H9 (cell line): ENCODE measurements at regions not wholly inside any gene's neighbourhood (a gene's known extent, or its start where the extent isn't known, plus 50 kb on each side); places are given as distances from the start of the nearest gene placed in this dataset.

Experiments
- DNase-seq: peaks from one replicate; pipeline ENCODE4 v3.0.0-alpha.2; 2017
- H2AFZ ChIP-seq: one replicate; pipeline ENCODE4 v1.6.1; 2013; ENCODE audit warnings: mild to moderate bottlenecking, low read length, control low read depth, moderate library complexity
- H2AK5ac ChIP-seq: 2 replicates; pipeline ENCODE4 v1.6.1; 2013; ENCODE audit warnings: low read length, control low read depth, mixed read lengths; ENCODE audit not compliant: insufficient read length
- H2BK120ac ChIP-seq: one replicate; pipeline ENCODE4 v1.6.1; 2013; ENCODE audit warnings: low read depth, mild to moderate bottlenecking, low read length, control low read depth, inconsistent platforms; ENCODE audit not compliant: poor library complexity, severe bottlenecking
- H2BK12ac ChIP-seq: 2 replicates; pipeline ENCODE4 v1.6.1; 2013; ENCODE audit warnings: low read length, control low read depth, mixed read lengths, low read depth; ENCODE audit not compliant: insufficient read length
- H2BK15ac ChIP-seq: 2 replicates; pipeline ENCODE4 v1.6.1; 2013; ENCODE audit warnings: low read depth, low read length, control low read depth
- H2BK20ac ChIP-seq: one replicate; pipeline ENCODE4 v1.6.1; 2013; ENCODE audit warnings: low read depth, mild to moderate bottlenecking, low read length, control low read depth, inconsistent platforms; ENCODE audit not compliant: poor library complexity, severe bottlenecking
- H2BK5ac ChIP-seq: 2 replicates; pipeline ENCODE4 v1.6.1; 2013; ENCODE audit warnings: low read length, control low read depth, mixed read lengths; ENCODE audit not compliant: insufficient read length
- H3K14ac ChIP-seq: 2 replicates; pipeline ENCODE4 v1.6.1; 2013; ENCODE audit warnings: low read length, control low read depth; ENCODE audit not compliant: insufficient read depth
- H3K18ac ChIP-seq: 2 replicates; pipeline ENCODE4 v1.6.1; 2013; ENCODE audit warnings: low read depth, mild to moderate bottlenecking, mixed read lengths, low read length, control low read depth; ENCODE audit not compliant: insufficient read length
- H3K23ac ChIP-seq: 2 replicates; pipeline ENCODE4 v1.6.1; 2013; ENCODE audit warnings: low read length, control low read depth, mixed read lengths, low read depth; ENCODE audit not compliant: insufficient read length
- H3K23me2 ChIP-seq: 2 replicates; pipeline ENCODE4 v1.6.1; 2013; ENCODE audit warnings: low read depth, mild to moderate bottlenecking, mixed read lengths, low read length, control low read depth; ENCODE audit not compliant: insufficient read length, poor library complexity, severe bottlenecking
- H3K27ac ChIP-seq: 2 replicates; pipeline ENCODE4 v1.5.1; 2013; ENCODE audit warnings: low read length, control low read depth, mixed read lengths, low read depth; ENCODE audit not compliant: insufficient read length
- H3K27me3 ChIP-seq: 2 replicates; pipeline ENCODE4 v1.6.1; 2013; ENCODE audit warnings: low read length, control low read depth, inconsistent platforms; ENCODE audit not compliant: insufficient read depth
- H3K4ac ChIP-seq: 2 replicates; pipeline ENCODE4 v1.6.1; 2013; ENCODE audit warnings: low read depth, mild to moderate bottlenecking, control low read depth, inconsistent platforms, low read length, moderate library complexity
- H3K4me1 ChIP-seq: 2 replicates; pipeline ENCODE4 v1.6.1; 2013; ENCODE audit warnings: low read length, control low read depth, inconsistent platforms; ENCODE audit not compliant: insufficient read depth
- H3K4me2 ChIP-seq: 2 replicates; pipeline ENCODE4 v1.6.1; 2013; ENCODE audit warnings: low read length, control low read depth, mixed read lengths; ENCODE audit not compliant: insufficient read length, insufficient read depth
- H3K56ac ChIP-seq: 2 replicates; pipeline ENCODE4 v1.6.1; 2013; ENCODE audit warnings: low read depth, mild to moderate bottlenecking, mixed read lengths, low read length, control low read depth; ENCODE audit not compliant: insufficient read length
- H3K79me1 ChIP-seq: 2 replicates; pipeline ENCODE4 v1.6.1; 2013; ENCODE audit warnings: low read depth, mild to moderate bottlenecking, moderate library complexity, low read length, control low read depth, inconsistent platforms; ENCODE audit not compliant: insufficient read depth, poor library complexity, severe bottlenecking
- H3K79me2 ChIP-seq: 2 replicates; pipeline ENCODE4 v1.6.1; 2013; ENCODE audit warnings: low read length, control low read depth, inconsistent platforms; ENCODE audit not compliant: insufficient read depth
- H3K9ac ChIP-seq: 2 replicates; pipeline ENCODE4 v1.6.1; 2013; ENCODE audit warnings: low read length, control low read depth, mixed read lengths; ENCODE audit not compliant: insufficient read length; ENCODE audit errors: extremely low read depth
- H3K9me3 ChIP-seq: one replicate; pipeline ENCODE4 v1.6.1; 2013; ENCODE audit warnings: low read depth, low read length, inconsistent platforms; ENCODE audit not compliant: control insufficient read depth
- H3T11ph ChIP-seq: one replicate; pipeline ENCODE4 v1.6.1; 2013; ENCODE audit warnings: mild to moderate bottlenecking, low read length, control low read depth, inconsistent platforms
- H4K20me1 ChIP-seq: one replicate; pipeline ENCODE4 v1.6.1; 2013; ENCODE audit not compliant: control insufficient read depth, insufficient read length, insufficient read depth
- H4K5ac ChIP-seq: 2 replicates; pipeline ENCODE4 v1.6.1; 2013; ENCODE audit warnings: low read depth, mild to moderate bottlenecking, mixed read lengths, low read length, control low read depth; ENCODE audit not compliant: insufficient read length
- H4K8ac ChIP-seq: replicated peaks from 2 replicates; pipeline ENCODE4 v1.6.1; 2013; ENCODE audit warnings: low read length, control low read depth, mixed read lengths, low read depth; ENCODE audit not compliant: insufficient read length
- H4K91ac ChIP-seq: 2 replicates; pipeline ENCODE4 v1.6.1; 2013; ENCODE audit warnings: low read depth, mild to moderate bottlenecking, moderate library complexity, mixed read lengths, low read length, control low read depth; ENCODE audit not compliant: insufficient read length
- H3K27ac Mint-ChIP-seq, 3 experiments: 2 replicates in 2 of 3; 3 replicates in 1 of 3; pipeline ENCODE4 v1.8.0; 2020 to 2021; ENCODE audit warnings: mixed read lengths in 3 of 3, mild to moderate bottlenecking in 1 of 3, moderate library complexity in 1 of 3
- H3K27me3 Mint-ChIP-seq: 2 replicates; pipeline ENCODE4 v1.8.0; 2021; ENCODE audit warnings: low read depth, mild to moderate bottlenecking, moderate library complexity, mixed read lengths
- H3K36me3 Mint-ChIP-seq, 3 experiments: 2 replicates in 2 of 3; 3 replicates in 1 of 3; pipeline ENCODE4 v1.8.0; 2020 to 2021; ENCODE audit warnings: low read depth in 3 of 3, mixed read lengths in 3 of 3; ENCODE audit not compliant: insufficient read depth in 1 of 3
- H3K4me1 Mint-ChIP-seq, 2 experiments: 2 replicates each; pipeline ENCODE4 v1.8.0; 2020; ENCODE audit warnings: mixed read lengths in 2 of 2
- H3K4me3 Mint-ChIP-seq, 2 experiments: 2 replicates in 1 of 2; 3 replicates in 1 of 2; pipeline ENCODE4 v1.8.0; 2020 to 2021; ENCODE audit warnings: mild to moderate bottlenecking in 2 of 2, mixed read lengths in 2 of 2, moderate library complexity in 1 of 2
- H3K9me3 Mint-ChIP-seq, 2 experiments: 2 replicates in 1 of 2; 3 replicates in 1 of 2; pipeline ENCODE4 v1.8.0; 2020; ENCODE audit warnings: mild to moderate bottlenecking in 2 of 2, mixed read lengths in 2 of 2, moderate library complexity in 1 of 2
- CTCF ChIP-seq: fragments of 200-600 bp; sonication (generic); conservative IDR thresholded peaks from 3 replicates; pipeline ENCODE4 v1.8.0; 2021; ENCODE audit warnings: antibody characterized with exemption, mild to moderate bottlenecking
- WGBS: extraction: QIAGEN DNeasy Blood & Tissue Kit; methylation state at CpG from one replicate; pipeline ENCODE4 v1.1.7; 2013; ENCODE audit warnings: missing lambda C conversion rate, low lambda C conversion rate, mixed read lengths; ENCODE audit not compliant: insufficient read length; ENCODE audit errors: extremely low coverage; 5-methylcytosine and 5-hydroxymethylcytosine counted together

GRCh38 chr4:12170308-12170707 is 741.6 kb upstream of the HS3ST1 start:
- Histone ChIP-seq H4K20me1 (no peaks in the 10 kb centered on the region), H3K79me2 (no peaks in the 10 kb centered on the region), H3K79me1 (no peaks in the 10 kb centered on the region), H3K23me2 (no peaks in the 10 kb centered on the region), H2BK120ac (no peak overlapping the region), H3K14ac (no peak overlapping the region), H2BK15ac (no peak overlapping the region), H2BK5ac (no peak overlapping the region), H3K27ac (no peak overlapping the region), H2BK12ac (no peak overlapping the region), H2AK5ac (no peak overlapping the region), H3K4me1 (no peaks in the 10 kb centered on the region), H3K4me2 (no peak overlapping the region), H2AFZ (no peak overlapping the region), H2BK20ac (no peak overlapping the region), H3K18ac (no peak overlapping the region), H3K9me3 (no peaks in the 10 kb centered on the region), H4K8ac (no peak overlapping the region), H4K5ac (no peak overlapping the region), H3K27me3 (no peaks in the 10 kb centered on the region), H3K56ac (no peak overlapping the region), H3K23ac (no peak overlapping the region), H3K4ac (no peak overlapping the region), H3K9ac (no peak overlapping the region), H4K91ac (no peak overlapping the region), H3T11ph (no peak overlapping the region)
- H3K36me3 Mint-ChIP-seq: no peaks in the 10 kb centered on the region
- no CpG with 5 or more reads among the region's 4 CpGs for WGBS
- H3K27me3 Mint-ChIP-seq: no peaks in the 10 kb centered on the region
- H3K27ac Mint-ChIP-seq: no peak overlapping the region
- H3K4me1 Mint-ChIP-seq: peaks cover 4 to 5% of the 10 kb centered on the region in 2 experiments; a peak in 3 of 4 replicates
- H3K9me3 Mint-ChIP-seq: peaks cover 0 to 2% of the 10 kb centered on the region in 2 experiments; a peak in 1 of 5 replicates
- H3K4me3 Mint-ChIP-seq: no peak overlapping the region
- no peak for TF ChIP-seq CTCF
- no peak for DNase-seq
